K562 (cell line): ENCODE measurements at regions not wholly inside any gene's neighbourhood (a gene's known extent, or its start where the extent isn't known, plus 50 kb on each side); places are given as distances from the start of the nearest gene placed in this dataset.

Source experiments
- ATAC-seq: fragments of 200-7000 bp; cut with Tn5 transposase; 3 replicates; pipeline ENCODE4 v1.9.1; 2020; ENCODE audit warnings: moderate library complexity
- BruUV-seq: library from RNA; stranded (reverse); fragments of 400-500 nt; replicated peaks from 2 replicates; lab custom pipeline; 2021; lab: Mats Ljungman, UMichigan
- CTCF ChIA-PET: fragments of 300-600 bp; formaldehyde crosslinking; extraction: SDS; loops from one replicate; lab custom pipeline; 2021; ENCODE audit warnings: low intra/inter-chr PET ratio; lab: Yijun Ruan, JAX
- POLR2A ChIA-PET: fragments of 300-600, 350-650 bp; sonication (Branson Sonifier 250); formaldehyde crosslinking; extraction: SDS; loops from one replicate; lab custom pipeline; 2021; ENCODE audit warnings: antibody characterized with exemption, inconsistent platforms; lab: Yijun Ruan, JAX
- DNase-seq, 4 experiments: peaks; one replicate each; pipeline versions ENCODE4 v3.0.0 to v3.0.0-alpha.2; 2011 to 2018; ENCODE audit warnings: low spot score in 3 of 4, mixed read lengths in 3 of 4; ENCODE audit errors: extremely low read depth in 1 of 4
- FAIRE-seq: peaks from 2 replicates; lab custom pipeline; 2011; peaks lifted over from hg19 to GRCh38; lab: Jason Lieb, UNC
- H2AFZ ChIP-seq: 2 replicates; pipeline ENCODE4 v1.6.0; 2011; ENCODE audit warnings: low read depth, low read length, control low read depth, inconsistent platforms
- H3K27ac ChIP-seq: fragments of 200-600 bp; 3 replicates; pipeline ENCODE4 v1.8.0; 2011; ENCODE audit warnings: low read depth, mild to moderate bottlenecking, control low read depth, inconsistent platforms, low read length, moderate library complexity, mixed read lengths; ENCODE audit errors: extremely low read depth
- H3K27me3 ChIP-seq, 2 experiments: fragments of 300-600 bp in 1 of 2; 2 replicates in 1 of 2; 3 replicates in 1 of 2; pipeline versions ENCODE4 v1.6.0 to v1.8.0; 2011; ENCODE audit warnings: inconsistent platforms in 2 of 2, low read length in 2 of 2, mild to moderate bottlenecking in 1 of 2, mixed read lengths in 1 of 2, moderate library complexity in 1 of 2; ENCODE audit not compliant: control insufficient read depth in 2 of 2, insufficient read depth in 2 of 2
- H3K36me3 ChIP-seq: fragments of 300-600 bp; 3 replicates; pipeline ENCODE4 v1.8.0; 2011; ENCODE audit warnings: mild to moderate bottlenecking, low read length, inconsistent platforms; ENCODE audit not compliant: control insufficient read depth, insufficient read depth
- H3K4me1 ChIP-seq, 2 experiments: fragments of 200-600 bp in 1 of 2; replicated peaks in 1 of 2; 2 replicates in 1 of 2; 3 replicates in 1 of 2; pipeline versions ENCODE4 v1.5.1 to v1.8.0; 2011; ENCODE audit warnings: inconsistent platforms in 2 of 2, low read length in 2 of 2, mild to moderate bottlenecking in 1 of 2, mixed read lengths in 1 of 2, moderate library complexity in 1 of 2; ENCODE audit not compliant: control insufficient read depth in 2 of 2, insufficient read depth in 2 of 2
- H3K4me2 ChIP-seq: 2 replicates; pipeline ENCODE4 v1.6.1; 2011; ENCODE audit warnings: low read length, control low read depth, inconsistent platforms, mixed read lengths; ENCODE audit not compliant: insufficient read depth
- H3K4me3 ChIP-seq: fragments of 200-600 bp; sonication (generic), shearing (Covaris generic); 2 replicates; pipeline ENCODE4 v1.5.1; 2016; ENCODE audit warnings: control low read depth, inconsistent platforms
- H3K79me2 ChIP-seq: fragments of 200-600 bp; 3 replicates; pipeline ENCODE4 v1.8.0; 2011; ENCODE audit warnings: low read length, inconsistent platforms; ENCODE audit not compliant: control insufficient read depth, insufficient read depth
- H3K9ac ChIP-seq, 2 experiments: 2 replicates each; pipeline versions ENCODE4 v1.6.0 to v1.6.1; 2011; ENCODE audit warnings: low read depth in 2 of 2, low read length in 2 of 2, control low read depth in 1 of 2, inconsistent platforms in 1 of 2, mild to moderate bottlenecking in 1 of 2, mixed read lengths in 1 of 2; ENCODE audit not compliant: insufficient read depth in 1 of 2
- H3K9me1 ChIP-seq: one replicate; pipeline ENCODE4 v1.6.0; 2011; ENCODE audit warnings: inconsistent platforms, mild to moderate bottlenecking, low read length, moderate library complexity; ENCODE audit not compliant: control insufficient read depth, insufficient read depth
- H3K9me3 ChIP-seq: replicated peaks from 2 replicates; pipeline ENCODE4 v1.5.1; 2011; ENCODE audit warnings: low read depth, low read length, inconsistent platforms; ENCODE audit not compliant: control insufficient read depth, insufficient read depth
- H4K20me1 ChIP-seq: replicated peaks from 2 replicates; pipeline ENCODE4 v1.6.1; 2011; ENCODE audit warnings: low read length, inconsistent platforms, mixed read lengths; ENCODE audit not compliant: control insufficient read depth, insufficient read depth
- GTF2A2 ChIP-seq: IDR thresholded peaks from 2 replicates; pipeline ENCODE4 v1.6.1; 2016; ENCODE audit warnings: mild to moderate bottlenecking, missing genetic modification characterization, missing compliant biosample characterization
- MYBL2 ChIP-seq, 2 experiments: fragments of 450-650 bp in 1 of 2; sonication (generic) in 1 of 2; formaldehyde crosslinking in 1 of 2; IDR thresholded peaks; 2 replicates each; pipeline versions ENCODE4 v1.6.1 to v1.8.1; 2017 to 2022; ENCODE audit warnings: borderline replicate concordance in 1 of 2, inconsistent platforms in 1 of 2, low read depth in 1 of 2, mild to moderate bottlenecking in 1 of 2, missing genetic modification reagents in 1 of 2, moderate library complexity in 1 of 2
- ZNF263 ChIP-seq: sonication (generic); formaldehyde crosslinking; IDR thresholded peaks from 2 replicates; pipeline ENCODE4 v1.8.0; 2022; ENCODE audit warnings: mild to moderate bottlenecking, missing genetic modification reagents, borderline replicate concordance
- WGBS: fragments of 100-300 bp; shearing (Covaris generic); methylation state at CpG from one replicate; pipeline ENCODE4 v1.1.6; 2016; ENCODE audit warnings: low coverage, mixed read lengths; ENCODE audit not compliant: insufficient coverage; ENCODE audit errors: missing lambda C conversion rate; 5-methylcytosine and 5-hydroxymethylcytosine counted together
- in situ Hi-C: fragments of 300-500 bp; cut with MboI; formaldehyde crosslinking; loops from 4 replicates; pipeline ENCODE4 v1.15.0; 2018; ENCODE audit warnings: inconsistent platforms, mixed read lengths
- intact Hi-C: fragments of 100-400 bp; cut with micrococcal nuclease; formaldehyde crosslinking; loops from 2 replicates; pipeline ENCODE4 v1.14.2; 2022
- TF ChIP-seq, protein P1 (sequence below): fragments of 450-650 bp; IDR thresholded peaks from 2 replicates; pipeline ENCODE4 v1.6.1; 2016; ENCODE audit warnings: low read depth
- TF ChIP-seq, protein P2 (sequence below), 3 experiments: IDR thresholded peaks in 2 of 3; conservative IDR thresholded peaks in 1 of 3; 2 replicates each; pipeline ENCODE4 v1.5.1; 2011 to 2012; ENCODE audit warnings: low read length in 3 of 3, mild to moderate bottlenecking in 3 of 3, control low read depth in 2 of 3, improper control_type of control experiment in 1 of 3, inconsistent platforms in 1 of 3, low read depth in 1 of 3, mixed read lengths in 1 of 3, moderate library complexity in 1 of 3; ENCODE audit not compliant: insufficient read depth in 2 of 3
- TF ChIP-seq, protein P3 (sequence below): sonication (generic); formaldehyde crosslinking; IDR thresholded peaks from 2 replicates; pipeline ENCODE4 v1.8.0; 2022; ENCODE audit warnings: missing genetic modification reagents, mild to moderate bottlenecking, borderline replicate concordance

DNA sequence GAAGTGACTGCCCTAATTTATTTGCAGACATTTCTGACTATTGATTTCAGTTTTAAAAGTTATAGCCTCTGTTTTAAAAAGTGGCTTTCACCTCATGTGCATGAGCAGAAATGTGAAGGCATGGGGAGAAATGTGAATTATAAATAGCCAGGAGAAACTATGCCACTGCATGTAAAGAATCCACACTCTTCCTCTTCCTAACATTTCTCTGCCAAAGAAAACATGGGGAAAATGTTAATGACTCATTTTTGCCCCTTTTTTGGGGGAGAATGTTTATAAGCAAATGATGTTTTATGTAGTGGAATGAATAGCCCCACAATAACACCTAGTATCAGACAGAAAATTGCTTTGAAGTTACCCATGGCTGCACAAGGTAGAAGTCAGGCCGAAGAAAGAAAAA is 249.0 kb upstream of the TANK start:
- TF ChIP-seq ZNF263 (no peak), MYBL2 (IDR thresholded peaks at IDR 0.05; ENCODE audit: low read depth) (no peak), MYBL2 (CRISPR knock-in tag; IDR thresholded peaks at IDR 0.05; ENCODE audit: borderline replicate concordance) (no peak), GTF2A2 (tag) (no peak)
- TF ChIP-seq, protein P1, sequence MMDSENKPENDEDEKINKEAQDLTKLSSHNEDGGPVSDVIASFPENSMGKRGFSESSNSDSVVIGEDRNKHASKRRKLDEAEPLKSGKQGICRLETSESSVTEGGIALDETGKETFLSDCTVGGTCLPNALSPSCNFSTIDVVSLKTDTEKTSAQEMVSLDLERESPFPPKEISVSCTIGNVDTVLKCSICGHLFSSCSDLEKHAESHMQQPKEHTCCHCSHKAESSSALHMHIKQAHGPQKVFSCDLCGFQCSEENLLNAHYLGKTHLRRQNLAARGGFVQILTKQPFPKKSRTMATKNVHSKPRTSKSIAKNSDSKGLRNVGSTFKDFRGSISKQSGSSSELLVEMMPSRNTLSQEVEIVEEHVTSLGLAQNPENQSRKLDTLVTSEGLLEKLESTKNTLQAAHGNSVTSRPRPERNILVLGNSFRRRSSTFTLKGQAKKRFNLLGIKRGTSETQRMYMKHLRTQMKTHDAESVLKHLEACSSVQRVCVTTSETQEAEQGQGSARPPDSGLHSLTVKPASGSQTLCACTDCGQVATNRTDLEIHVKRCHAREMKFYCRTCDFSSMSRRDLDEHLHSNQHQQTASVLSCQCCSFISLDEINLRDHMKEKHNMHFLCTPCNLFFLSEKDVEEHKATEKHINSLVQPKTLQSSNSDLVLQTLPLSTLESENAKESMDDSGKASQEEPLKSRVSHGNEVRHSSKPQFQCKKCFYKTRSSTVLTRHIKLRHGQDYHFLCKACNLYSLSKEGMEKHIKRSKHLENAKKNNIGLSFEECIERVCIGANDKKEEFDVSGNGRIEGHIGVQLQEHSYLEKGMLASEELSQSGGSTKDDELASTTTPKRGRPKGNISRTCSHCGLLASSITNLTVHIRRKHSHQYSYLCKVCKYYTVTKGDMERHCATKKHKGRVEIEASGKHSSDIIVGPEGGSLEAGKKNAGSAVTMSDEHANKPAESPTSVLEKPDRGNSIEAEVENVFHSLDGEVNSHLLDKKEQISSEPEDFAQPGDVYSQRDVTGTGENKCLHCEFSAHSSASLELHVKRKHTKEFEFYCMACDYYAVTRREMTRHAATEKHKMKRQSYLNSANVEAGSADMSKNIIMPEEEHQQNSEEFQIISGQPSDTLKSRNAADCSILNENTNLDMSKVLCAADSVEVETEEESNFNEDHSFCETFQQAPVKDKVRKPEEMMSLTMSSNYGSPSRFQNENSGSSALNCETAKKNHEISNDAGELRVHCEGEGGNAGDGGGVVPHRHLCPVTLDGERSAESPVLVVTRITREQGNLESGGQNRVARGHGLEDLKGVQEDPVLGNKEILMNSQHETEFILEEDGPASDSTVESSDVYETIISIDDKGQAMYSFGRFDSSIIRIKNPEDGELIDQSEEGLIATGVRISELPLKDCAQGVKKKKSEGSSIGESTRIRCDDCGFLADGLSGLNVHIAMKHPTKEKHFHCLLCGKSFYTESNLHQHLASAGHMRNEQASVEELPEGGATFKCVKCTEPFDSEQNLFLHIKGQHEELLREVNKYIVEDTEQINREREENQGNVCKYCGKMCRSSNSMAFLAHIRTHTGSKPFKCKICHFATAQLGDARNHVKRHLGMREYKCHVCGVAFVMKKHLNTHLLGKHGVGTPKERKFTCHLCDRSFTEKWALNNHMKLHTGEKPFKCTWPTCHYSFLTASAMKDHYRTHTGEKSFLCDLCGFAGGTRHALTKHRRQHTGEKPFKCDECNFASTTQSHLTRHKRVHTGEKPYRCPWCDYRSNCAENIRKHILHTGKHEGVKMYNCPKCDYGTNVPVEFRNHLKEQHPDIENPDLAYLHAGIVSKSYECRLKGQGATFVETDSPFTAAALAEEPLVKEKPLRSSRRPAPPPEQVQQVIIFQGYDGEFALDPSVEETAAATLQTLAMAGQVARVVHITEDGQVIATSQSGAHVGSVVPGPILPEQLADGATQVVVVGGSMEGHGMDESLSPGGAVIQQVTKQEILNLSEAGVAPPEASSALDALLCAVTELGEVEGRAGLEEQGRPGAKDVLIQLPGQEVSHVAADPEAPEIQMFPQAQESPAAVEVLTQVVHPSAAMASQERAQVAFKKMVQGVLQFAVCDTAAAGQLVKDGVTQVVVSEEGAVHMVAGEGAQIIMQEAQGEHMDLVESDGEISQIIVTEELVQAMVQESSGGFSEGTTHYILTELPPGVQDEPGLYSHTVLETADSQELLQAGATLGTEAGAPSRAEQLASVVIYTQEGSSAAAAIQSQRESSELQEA = no peak
- TF ChIP-seq, protein P2, sequence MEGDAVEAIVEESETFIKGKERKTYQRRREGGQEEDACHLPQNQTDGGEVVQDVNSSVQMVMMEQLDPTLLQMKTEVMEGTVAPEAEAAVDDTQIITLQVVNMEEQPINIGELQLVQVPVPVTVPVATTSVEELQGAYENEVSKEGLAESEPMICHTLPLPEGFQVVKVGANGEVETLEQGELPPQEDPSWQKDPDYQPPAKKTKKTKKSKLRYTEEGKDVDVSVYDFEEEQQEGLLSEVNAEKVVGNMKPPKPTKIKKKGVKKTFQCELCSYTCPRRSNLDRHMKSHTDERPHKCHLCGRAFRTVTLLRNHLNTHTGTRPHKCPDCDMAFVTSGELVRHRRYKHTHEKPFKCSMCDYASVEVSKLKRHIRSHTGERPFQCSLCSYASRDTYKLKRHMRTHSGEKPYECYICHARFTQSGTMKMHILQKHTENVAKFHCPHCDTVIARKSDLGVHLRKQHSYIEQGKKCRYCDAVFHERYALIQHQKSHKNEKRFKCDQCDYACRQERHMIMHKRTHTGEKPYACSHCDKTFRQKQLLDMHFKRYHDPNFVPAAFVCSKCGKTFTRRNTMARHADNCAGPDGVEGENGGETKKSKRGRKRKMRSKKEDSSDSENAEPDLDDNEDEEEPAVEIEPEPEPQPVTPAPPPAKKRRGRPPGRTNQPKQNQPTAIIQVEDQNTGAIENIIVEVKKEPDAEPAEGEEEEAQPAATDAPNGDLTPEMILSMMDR (IDR thresholded peaks at IDR 0.05 in 2 of 3, conservative IDR thresholded peaks at IDR 0.05 in 1 of 3; ENCODE audit: insufficient read depth in 2 of 3, low read depth in 1 of 3, low read length in 3 of 3) = no peak
- TF ChIP-seq, protein P3, sequence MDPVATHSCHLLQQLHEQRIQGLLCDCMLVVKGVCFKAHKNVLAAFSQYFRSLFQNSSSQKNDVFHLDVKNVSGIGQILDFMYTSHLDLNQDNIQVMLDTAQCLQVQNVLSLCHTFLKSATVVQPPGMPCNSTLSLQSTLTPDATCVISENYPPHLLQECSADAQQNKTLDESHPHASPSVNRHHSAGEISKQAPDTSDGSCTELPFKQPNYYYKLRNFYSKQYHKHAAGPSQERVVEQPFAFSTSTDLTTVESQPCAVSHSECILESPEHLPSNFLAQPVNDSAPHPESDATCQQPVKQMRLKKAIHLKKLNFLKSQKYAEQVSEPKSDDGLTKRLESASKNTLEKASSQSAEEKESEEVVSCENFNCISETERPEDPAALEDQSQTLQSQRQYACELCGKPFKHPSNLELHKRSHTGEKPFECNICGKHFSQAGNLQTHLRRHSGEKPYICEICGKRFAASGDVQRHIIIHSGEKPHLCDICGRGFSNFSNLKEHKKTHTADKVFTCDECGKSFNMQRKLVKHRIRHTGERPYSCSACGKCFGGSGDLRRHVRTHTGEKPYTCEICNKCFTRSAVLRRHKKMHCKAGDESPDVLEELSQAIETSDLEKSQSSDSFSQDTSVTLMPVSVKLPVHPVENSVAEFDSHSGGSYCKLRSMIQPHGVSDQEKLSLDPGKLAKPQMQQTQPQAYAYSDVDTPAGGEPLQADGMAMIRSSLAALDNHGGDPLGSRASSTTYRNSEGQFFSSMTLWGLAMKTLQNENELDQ (CRISPR knock-in tag) = no peak
- Histone ChIP-seq H3K4me1 (no peaks in the 10 kb centered on the region), H3K9ac (no peak overlapping the region), H2AFZ (no peak overlapping the region), H3K4me2 (no peak overlapping the region), H3K27ac (no peak overlapping the region), H3K79me2 (no peaks in the 10 kb centered on the region), H3K9me3 (no peaks in the 10 kb centered on the region; the same call in 1 of the 2 replicates), H3K9me1 (no peaks in the 10 kb centered on the region), H3K4me3 (no peak overlapping the region), H3K36me3 (no peaks in the 10 kb centered on the region), H3K27me3 (no peaks in the 10 kb centered on the region), H4K20me1 (no peaks in the 10 kb centered on the region)
- CTCF ChIA-PET = interaction anchor here (0.6 kb wide), 1 partner anchor 9 kb away, joined by 3 read pairs; no protein-coding TSS in a partner anchor
- BruUV-seq = no TSS peak
- DNase-seq (no peak), FAIRE-seq (no peak), ATAC-seq (no peak)
- POLR2A ChIA-PET = no interaction called here
- intact Hi-C loops = no loop called here
- in situ Hi-C loops = no loop called here
- WGBS = 0% methylated on average over 1 of the region's 1 CpG
